GM21723 (cell line): ENCODE measurements at regions not wholly inside any gene's neighbourhood (a gene's known extent, or its start where the extent isn't known, plus 50 kb on each side); places are given as distances from the start of the nearest gene placed in this dataset.
"Not testable (repeated sequence)": the region's sequence is repeated elsewhere in the genome, so short reads cannot be mapped to it uniquely, and the experiment has no call there.

Experiments
- ATAC-seq: cut with Tn5 transposase; IDR thresholded peaks from one replicate; pipeline ENCODE4 v1.9.1; 2021; ENCODE audit warnings: mild to moderate bottlenecking, moderate library complexity; ENCODE audit not compliant: unreplicated experiment

DNA sequence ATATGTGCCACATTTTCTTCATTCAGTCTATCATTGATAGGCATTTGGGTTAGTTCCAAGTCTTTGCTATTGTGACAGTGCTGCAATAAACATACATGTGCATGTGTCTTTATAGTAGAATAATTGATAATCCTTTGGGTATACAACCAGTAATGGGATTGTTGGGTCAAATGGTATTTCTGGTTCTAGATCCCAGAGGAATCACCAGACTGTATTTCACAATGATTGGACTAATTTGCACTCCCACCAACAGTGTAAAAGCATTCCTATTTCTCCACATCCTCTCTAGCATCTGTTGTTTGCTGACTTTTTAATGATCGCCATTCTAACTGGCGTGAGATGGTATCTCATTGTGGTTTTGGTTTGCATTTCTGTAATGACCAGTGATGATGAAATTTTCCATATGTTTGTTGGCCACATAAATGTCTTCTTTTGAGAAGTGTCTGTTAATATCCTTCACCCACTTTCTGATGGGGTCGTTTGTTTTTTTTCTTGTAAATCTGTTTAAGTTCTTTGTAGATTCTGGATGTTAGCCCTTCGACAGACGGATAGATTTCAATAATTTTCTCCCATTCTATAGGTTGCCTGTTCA is 801.3 kb upstream of the ADAMTS5 start:
- ATAC-seq, result not testable (repeated sequence)

DNA sequence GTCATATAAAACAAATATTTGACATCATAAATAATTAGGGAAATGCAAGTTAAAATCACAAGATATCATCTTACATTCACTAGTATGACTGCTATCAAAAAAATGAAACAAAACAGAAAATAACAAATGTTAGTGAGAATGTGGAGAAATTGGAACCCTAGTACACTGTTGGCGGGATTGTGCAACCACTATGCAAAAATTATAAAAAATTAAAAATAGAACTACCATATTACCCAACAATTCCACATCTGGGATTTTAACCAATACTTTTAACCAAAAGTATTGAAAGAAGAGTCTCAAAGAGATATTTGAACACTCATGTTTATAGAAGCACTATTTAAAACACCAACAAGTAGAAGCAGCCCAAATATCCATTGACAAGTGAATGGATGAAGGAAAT is 797.2 kb upstream of the ADAMTS5 start:
- ATAC-seq, result no peak

- no peak for ATAC-seq
Observed at GRCh38 chr21:27761623-27762022, 794.7 kb upstream of the ADAMTS5 start.

GRCh38 chr21:27759820-27760219 is 792.9 kb upstream of the ADAMTS5 start:
- ATAC-seq, result no peak

DNA sequence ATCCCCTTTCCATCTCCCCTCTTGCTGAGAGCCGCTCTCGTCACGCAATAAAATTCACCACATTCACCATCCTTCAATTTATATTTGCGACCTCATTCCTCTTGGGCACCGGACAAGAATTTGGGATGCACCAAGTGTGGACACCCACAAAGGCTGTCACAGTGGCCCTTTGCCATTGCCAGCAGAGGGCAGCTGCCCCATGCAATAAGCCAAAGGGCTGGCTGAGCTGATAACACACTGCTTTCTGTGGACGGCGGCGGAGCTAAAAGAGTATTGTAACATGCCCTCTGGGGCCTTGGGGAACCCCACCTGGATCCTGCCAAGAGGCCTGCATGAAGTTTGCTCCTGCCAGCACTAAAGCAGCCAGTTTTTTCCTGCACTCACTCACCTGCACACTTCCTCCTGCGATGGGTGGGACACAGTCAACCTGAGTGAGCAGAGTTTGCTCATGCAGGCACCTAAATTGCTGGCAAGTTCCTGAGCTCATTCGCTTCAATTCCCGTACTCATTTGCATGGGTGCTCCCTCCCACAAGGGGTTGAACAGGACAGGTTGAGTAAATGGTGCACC is 792.3 kb upstream of the ADAMTS5 start:
- no peak for ATAC-seq

DNA sequence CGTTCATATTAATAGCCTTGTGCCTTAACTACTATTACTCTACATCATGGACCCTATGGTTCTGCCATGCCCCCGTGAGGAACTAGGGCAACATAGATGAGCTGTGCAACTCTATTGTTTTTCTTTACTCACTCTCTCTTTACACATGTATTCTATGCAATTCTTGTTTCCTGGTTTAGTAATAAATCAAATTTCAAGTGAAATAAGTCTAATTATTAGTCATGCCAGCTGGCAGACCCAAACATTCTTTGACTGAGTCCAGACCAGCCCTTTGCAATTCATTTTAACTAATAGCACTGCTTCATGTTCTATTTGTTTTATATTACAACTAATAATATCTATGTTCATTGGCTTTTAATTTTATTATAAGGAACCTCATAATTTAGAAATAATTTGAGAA is 789.3 kb upstream of the ADAMTS5 start:
- no peak for ATAC-seq

DNA sequence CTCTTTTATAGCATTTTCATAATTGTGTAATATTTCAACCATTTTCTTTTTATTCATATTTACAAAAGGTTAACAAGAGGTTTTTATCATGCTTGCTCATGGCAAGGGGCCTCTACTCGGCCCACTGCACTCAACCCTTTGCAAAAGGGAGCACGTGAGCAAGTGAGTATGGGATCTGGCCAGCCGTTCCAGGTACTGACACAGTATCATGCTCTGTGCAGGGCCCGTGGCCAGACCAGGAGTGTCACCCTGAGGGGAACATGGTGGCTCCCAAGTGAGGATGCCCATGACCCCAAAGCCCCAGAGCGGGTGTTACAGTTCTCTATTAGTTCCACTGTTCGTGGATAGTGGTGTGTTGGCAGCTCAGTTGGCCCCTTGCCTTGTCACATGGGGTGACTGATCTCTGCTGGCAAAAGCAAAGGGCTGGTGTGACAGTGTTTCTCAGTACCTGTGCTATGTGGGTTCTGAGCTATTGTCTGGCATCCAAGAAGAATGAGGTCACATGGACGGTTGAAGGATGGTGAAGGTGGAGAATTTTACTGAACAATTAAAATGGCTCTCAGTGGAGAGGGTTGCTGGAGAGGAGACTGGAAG is 777.2 kb upstream of the ADAMTS5 start:
- ATAC-seq, result no peak

DNA sequence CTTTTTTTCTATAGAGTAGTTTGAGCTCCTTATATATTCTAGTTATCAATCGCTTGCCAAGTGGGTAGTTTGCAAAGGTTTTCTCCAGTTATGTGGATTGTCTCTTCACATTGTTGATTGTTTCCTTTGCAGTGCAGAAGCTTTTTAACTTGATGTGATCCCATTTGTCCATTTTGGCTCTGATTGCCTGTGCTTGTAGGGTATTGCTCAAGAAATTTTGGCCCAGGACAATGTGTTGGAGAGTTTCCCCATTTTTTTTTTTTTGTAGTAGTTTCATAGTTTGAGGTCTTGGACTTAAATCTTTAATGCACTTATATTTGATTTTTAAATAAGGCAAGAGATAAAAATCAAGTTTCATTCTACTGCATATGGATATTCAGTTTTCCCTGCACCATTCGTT is 774.8 kb upstream of the ADAMTS5 start:
- no peak for ATAC-seq

GRCh38 chr21:27740084-27740483 is 773.2 kb upstream of the ADAMTS5 start:
- ATAC-seq, result no peak

- no peak for ATAC-seq
Observed at GRCh38 chr21:27739187-27739586, 772.3 kb upstream of the ADAMTS5 start.

DNA sequence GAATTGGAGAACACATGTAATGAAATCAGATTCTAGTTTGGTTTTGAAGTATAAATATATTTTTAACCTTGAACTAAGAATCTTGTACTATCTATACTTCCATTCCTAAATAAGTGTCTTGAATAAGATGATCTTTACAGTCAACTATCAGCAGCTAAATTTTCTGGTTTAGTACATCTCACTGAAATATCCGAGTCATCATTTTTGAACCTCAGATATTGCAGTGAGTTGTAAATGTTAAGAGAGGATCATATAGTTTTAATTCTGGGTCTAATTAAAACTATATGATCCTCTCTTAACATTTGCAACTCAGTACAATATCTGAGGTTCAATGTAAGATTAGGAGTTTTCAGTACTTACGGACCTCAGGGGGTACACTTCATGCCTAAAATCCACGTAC is 768.8 kb upstream of the ADAMTS5 start:
- no peak for ATAC-seq

DNA sequence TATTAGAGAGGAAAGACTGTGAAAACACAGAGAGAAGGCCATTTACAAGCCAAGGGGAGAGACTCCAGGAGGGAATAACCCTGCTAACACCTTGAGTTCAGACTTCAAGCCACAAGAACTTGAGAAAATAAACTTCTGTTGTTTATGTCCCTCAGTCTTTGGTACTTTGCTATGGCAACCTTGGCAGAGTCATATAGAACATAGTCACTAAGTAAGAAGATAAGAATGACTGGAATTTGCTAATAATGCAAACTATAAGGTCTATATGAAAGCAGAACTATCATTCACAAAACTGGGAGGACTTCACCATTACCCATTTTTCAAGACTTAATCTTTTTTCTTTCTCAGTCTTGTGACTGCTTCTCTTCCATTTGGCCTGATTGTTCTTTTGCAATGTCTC is 767.3 kb upstream of the ADAMTS5 start:
- no peak for ATAC-seq

DNA sequence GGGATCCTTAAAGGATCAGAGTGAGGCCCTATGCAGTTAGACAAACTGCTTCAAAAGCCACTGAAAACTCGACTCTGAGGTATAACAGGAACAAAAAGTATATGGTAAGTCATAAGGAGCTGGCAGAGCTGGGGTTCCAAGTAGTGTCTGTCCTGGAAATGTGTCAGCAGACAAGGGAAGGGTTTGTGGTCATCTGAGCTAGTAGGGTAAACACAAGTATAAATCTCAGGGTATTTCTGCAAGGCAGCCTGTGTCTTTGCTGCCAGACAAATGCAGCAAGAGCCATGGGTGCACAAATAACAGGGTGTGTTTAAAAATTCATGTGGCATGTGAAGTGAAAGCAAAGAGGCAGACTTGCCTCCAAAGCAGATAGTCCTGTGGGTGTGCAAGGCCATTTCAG is 759.0 kb upstream of the ADAMTS5 start:
- ATAC-seq, result no peak

DNA sequence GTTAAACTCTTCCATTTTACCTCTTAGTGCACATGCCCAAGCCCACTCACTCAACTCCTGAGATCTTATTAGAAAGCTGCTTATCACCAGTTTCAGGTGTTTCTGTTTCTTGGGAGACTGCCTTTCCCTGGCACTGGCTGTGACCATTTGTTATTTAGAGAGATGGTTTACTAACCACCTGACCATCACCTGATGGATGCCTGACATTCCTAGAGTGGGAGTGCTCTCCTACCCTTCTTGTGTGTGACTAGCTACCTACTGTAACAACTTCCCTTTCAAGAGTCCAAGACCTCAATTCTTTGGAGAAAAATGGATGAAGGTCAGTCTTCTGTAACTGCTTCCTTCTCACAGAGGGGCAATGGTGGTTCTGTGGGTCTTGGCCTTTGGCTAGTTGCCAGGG is 755.2 kb upstream of the ADAMTS5 start:
- no peak for ATAC-seq

- ATAC-seq, result no peak
Observed at GRCh38 chr21:27721675-27722074, 754.8 kb upstream of the ADAMTS5 start.

DNA sequence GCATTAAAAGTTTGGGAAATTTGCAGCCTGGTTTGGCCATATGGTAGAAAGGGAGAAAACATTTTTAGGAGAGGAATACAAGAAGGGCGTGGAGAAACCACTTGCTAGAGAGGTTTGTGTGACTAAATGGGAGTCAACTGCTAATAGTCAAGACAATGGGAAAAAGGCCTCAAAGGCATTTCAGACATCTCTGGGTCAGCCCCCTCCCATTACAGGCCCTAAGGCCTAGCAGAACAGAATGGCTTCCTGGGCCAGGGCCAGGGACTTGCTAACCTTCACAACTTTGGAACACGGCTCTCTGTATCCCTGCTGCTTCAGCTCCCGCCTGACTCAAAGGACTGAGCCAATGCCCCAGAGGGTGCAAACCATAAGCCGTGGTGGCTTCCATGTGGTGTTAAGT is 752.3 kb upstream of the ADAMTS5 start:
- no peak for ATAC-seq

DNA sequence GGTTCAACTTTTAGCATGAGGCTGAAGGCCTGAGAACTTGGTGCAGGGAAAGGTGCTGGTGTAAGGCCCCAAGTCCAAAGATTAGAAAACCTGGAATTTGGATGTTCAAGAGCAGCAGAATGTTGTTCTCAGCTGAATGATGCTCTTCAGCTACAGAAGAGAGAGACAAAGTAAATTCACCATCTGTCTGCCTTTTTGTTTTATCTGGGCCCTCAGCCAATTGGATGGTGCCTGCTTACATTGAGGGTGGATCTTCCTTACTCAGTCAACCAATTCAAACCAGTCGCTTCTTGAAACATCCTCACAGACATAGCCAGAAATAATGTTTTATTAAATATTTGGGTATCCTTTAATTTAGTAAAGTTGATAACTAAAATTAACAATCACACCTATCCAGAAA is 748.2 kb upstream of the ADAMTS5 start:
- ATAC-seq, result no peak

- ATAC-seq, result no peak
Observed at GRCh38 chr21:27713154-27714109, 746.5 kb upstream of the ADAMTS5 start.

DNA sequence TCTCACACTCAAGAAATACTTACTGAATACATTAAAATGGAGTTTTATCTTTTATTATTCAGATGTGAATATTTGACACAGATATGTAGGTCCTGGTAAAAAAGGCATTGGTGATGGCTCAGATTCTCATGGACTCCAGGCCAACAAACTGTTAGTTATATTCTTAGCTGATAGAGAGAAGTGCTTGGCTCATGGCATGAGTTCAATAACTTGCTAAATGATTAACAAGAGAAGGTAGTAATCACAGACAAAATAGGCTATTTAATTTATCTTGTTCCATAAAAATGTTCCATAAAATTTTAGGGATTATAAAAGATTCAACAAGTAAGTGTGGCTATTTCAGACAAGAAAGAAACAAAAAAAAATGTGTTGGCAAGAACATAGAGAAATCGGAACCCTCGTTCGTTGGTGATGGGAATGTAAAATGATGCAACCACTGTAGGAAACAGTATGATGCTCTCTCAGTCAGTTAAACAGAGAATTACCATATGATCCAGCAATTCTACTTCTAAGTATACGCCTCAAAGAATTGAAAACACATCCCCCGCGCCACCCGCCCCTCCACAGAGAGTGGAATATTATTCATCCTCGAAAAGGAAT is 737.8 kb upstream of the ADAMTS5 start:
- ATAC-seq, result no peak

DNA sequence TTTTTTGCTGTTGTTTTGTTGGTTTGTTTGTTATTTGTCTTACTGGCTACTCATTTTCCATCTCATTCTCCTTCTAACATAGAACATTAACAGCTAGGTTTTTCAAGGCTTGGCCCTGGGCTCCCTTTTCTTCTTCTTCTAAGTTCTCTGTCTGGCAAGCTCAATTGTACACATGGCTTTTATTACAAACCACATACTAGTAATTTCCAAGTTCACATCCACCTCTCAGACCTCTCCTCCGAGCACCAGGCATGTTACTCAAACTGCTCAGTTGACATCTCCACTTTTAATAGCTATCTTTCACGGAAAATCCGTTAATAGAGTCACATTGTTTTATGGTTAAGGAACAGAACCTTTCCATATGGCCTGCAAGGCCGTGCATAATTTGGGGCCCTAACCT is 736.9 kb upstream of the ADAMTS5 start:
- ATAC-seq, result no peak

- ATAC-seq, result no peak
Observed at GRCh38 chr21:27700974-27701614, 734.2 kb upstream of the ADAMTS5 start.
